HG03460 (cell line): ENCODE measurements at regions not wholly inside any gene's neighbourhood (a gene's known extent, or its start where the extent isn't known, plus 50 kb on each side); places are given as distances from the start of the nearest gene placed in this dataset.
A peak's percentile ranks its signal among the peaks of the same experiment; 100 is the strongest.

ENCODE experiments used
- ATAC-seq: cut with Tn5 transposase; IDR thresholded peaks from one replicate; pipeline ENCODE4 v1.9.1; 2021; ENCODE audit not compliant: unreplicated experiment

GRCh38 chr3:87175732-87176131, 51.4 kb upstream of the CHMP2B start:
- ATAC-seq: no peak

DNA sequence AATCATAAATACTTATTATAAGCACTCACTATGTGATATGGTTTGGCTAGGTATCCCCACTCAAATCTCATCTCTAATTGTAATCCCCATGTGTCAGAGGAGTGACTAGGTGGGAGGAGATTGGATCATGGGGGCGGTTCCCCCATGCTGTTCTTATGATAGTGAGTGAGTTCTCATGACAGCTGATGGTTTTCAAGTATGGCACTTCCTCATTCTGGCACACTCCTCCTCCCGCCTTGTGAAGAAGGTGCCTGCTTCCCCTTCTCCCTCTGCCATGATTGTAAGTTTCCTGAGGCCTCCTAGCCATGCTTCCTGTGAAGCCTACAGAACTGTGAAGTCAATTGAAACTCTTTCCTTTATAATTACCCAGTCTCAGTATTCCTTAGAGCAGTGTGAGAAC, 53.3 kb upstream of the CHMP2B start:
- ATAC-seq: no peak

GRCh38 chr3:87173071-87173470, 54.0 kb upstream of the CHMP2B start:
- ATAC-seq: no peak

DNA sequence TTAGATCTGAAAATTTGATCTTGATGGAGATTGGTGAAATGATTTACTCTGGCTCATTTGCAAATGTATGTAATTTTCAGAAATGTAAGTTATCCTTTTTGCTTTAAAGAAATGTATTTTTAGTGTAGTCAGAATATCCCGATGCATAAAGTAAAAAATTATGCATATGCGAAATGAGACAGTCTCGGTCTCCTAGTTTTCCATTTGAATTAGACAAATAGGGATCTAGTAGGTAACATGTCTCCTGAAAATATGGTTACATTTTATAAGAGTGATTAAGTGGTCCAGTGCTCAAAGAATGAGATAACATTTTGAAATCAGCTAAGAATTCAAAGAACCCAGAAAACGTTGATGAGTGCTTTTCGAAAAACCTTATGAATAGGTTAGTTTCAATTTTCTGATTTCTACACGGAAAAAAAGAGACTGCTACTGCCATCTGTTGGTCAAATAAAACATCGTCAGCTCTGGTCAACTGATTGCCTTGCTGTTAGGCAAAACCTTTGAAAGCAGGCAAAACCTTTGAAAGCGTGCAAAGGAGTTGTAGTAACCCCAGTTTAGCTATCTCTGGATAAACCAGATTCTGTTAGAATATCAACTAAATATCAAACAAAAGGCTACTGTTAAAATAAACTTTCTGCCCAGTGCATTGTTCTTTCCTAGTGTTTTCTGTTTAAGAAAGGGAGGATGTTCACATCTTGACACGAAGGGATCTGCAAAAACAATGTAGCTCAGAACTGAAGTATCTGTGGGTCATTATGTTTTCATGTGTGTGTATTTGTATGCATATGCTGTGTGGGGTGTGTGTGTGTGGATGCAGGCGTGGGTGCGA, 59.3 kb upstream of the CHMP2B start:
- peak; percentile 85 for ATAC-seq

- ATAC-seq: no peak
Observed at GRCh38 chr3:87164245-87164644, 62.9 kb upstream of the CHMP2B start.

DNA sequence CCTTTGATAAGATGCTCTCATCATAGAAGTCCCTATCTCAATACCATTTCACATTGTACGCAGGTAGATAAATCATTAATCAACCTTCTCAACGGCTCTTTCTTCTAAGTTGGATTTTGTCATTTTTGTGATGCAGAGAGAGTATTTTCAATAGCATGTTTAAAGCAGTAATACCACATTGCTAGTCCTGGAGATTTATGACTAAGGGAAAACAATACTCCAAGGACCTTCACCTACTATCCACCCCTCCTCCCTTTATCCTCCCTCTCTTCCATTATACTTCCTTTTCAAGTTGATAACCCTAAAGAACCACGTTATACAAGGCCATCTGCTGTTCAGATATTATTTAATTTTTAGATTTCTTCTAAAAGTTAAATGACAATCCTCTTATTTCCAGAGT, 65.3 kb upstream of the CHMP2B start:
- no peak for ATAC-seq

GRCh38 chr3:87161417-87161816, 65.7 kb upstream of the CHMP2B start:
- ATAC-seq: no peak

- ATAC-seq: no peak
Observed at GRCh38 chr3:87161013-87161412, 66.1 kb upstream of the CHMP2B start.

- ATAC-seq: no peak
Observed at GRCh38 chr3:87158823-87159222, 68.3 kb upstream of the CHMP2B start.

DNA sequence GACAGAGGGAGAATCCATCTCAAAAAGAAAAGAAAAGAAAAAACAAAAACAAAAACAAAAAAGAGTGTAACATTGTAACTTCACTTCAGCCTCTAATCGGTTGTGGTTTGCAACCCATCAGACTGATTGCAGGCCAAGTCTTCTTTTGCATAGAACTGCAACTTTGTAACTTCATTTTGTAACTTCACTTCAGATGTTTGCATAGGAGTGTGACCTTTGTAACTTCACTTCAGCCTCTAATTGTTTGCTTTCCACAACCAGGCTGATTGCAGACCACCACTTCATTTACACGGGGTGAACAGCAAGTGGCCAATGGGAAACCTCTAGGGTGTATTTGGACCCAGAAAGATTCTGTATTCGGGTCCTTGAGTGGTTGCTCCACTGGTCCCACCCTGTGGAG, 79.1 kb upstream of the CHMP2B start:
- no peak for ATAC-seq

GRCh38 chr3:87147562-87147961, 79.5 kb upstream of the CHMP2B start:
- no peak for ATAC-seq

DNA sequence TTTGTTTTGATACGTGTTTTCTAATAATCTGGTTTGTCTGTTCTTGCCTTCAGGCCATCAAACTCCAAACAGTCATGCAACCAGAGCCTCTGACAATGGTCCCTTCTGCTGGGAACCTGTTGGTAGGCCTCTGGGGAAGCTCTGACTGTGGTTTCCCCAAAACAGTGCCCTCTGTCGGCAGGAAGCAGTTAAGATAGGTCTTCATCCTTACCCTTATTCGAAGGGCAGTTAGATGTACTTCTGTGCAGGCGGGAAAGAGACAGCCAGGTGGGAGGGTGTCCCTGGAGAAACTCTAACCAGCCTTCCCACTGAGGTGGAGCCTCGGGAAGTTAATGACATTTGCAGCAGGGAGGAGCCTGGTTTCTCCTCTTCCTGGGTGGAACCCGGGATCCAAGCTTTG, 81.6 kb upstream of the CHMP2B start:
- no peak for ATAC-seq

DNA sequence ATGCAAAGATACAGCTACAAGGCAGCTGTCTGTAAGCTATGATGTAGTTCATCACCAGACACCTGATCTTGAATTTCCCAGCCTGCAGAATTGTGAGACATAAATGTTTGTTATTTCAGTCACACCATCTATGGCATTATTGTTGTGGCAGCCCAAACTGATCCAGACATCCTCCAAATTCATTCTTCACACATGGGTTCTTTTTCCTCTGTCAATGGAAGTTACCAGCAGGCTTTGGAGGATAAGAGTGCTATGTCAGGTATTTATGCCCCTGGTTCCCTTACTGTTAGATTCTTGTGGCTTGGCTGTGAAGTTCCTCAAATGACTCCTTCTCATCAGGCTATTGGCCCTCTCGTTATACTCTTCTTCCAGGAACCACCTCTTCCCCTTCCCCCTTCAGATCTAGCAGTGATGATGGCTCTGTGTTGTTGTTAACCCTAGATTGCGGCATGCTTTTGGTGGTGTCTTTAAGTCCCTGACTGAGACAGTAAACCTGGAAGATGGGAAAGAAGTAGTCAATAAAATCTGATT, 91.0 kb upstream of the CHMP2B start:
- ATAC-seq: no peak

GRCh38 chr3:87135412-87135811, 91.7 kb upstream of the CHMP2B start:
- ATAC-seq: no peak

DNA sequence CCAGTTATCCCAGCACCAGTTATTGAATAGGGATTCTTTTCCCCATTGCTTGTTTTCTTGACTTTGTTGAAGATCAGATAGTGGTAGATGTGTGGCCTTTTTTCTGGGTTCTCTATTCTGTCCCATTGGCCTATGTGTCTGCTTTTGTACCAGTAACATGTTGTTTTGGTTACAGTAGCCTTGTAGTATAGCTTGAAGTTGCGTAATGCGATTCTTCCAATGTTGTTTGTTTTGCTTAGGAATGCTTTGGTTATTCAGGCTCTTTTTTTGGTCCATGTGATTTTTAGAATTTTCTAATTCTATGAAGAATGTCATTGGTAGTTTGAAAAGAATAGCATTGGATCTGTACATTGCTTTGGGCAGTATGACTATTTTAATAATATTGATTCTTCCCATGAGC, 94.3 kb upstream of the CHMP2B start:
- ATAC-seq: no peak

- no peak for ATAC-seq
Observed at GRCh38 chr3:87128006-87128405, 99.1 kb upstream of the CHMP2B start.

GRCh38 chr3:87127281-87127680, 99.8 kb upstream of the CHMP2B start:
- ATAC-seq: no peak

- ATAC-seq: no peak
Observed at GRCh38 chr3:87126321-87126720, 100.8 kb upstream of the CHMP2B start.

- ATAC-seq: no peak
Observed at GRCh38 chr3:87125116-87125515, 102.0 kb upstream of the CHMP2B start.

DNA sequence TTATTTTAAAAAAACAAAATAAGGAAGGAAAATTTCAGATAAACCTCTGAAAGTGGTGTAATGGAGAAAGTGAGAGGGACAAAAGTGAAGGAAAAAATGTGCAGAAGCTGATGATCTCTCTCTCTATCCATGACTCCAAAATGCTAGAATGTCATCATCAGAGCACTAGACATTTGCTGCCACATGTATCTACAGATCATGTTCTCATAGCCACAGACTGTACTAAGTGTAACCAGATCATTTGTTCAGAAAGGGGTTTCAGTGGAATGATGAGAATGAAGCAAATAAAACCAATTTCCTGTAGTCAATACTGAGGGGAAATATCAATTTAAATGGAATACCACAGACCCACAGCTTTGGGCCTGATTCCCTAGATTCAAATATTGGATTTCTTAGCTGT, 104.3 kb upstream of the CHMP2B start:
- ATAC-seq: no peak

DNA sequence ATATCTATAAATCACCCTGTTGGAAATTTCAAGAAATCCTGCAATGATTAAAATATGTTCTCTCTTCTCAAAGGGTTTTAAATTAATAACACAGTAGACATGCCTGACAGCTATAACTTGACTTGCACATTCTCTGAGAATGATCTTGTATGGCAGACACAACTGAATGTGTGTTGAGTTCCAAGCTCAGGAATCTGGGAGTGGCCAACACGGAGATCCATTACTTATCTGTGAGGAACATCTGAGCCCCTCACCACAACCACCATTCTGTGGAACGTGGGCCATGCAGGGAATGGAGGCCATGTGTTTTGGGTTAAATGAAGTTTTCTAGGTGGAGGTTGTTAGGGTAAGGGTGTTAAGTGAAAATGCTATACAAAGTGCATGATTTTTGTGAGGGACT, 105.3 kb upstream of the CHMP2B start:
- no peak for ATAC-seq

DNA sequence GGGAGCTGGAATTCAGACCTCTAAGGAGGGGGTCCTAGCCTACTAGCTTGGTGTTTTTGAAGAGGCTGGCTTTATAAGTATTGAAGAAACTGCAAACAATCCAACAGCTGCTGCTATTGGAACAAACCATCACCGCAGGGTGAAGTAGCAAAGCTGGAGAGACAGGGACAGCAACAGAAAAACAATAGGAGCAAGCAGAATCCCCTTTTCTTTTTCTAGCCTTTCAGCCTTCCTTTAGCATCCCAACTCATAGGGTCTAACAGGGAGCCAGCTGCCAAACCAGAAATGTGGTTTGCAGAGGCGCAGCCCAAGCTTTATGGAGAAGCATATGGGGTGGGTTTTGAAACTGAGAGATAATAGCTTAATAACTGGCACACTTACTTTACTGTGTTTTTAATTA, 106.2 kb upstream of the CHMP2B start:
- no peak for ATAC-seq

- no peak for ATAC-seq
Observed at GRCh38 chr3:87120236-87120635, 106.9 kb upstream of the CHMP2B start.
